ENCODE measurements at regions not wholly inside any gene's neighbourhood (a gene's known extent, or its start where the extent isn't known, plus 50 kb on each side); places are given as distances from the start of the nearest gene placed in this dataset.

DNA sequence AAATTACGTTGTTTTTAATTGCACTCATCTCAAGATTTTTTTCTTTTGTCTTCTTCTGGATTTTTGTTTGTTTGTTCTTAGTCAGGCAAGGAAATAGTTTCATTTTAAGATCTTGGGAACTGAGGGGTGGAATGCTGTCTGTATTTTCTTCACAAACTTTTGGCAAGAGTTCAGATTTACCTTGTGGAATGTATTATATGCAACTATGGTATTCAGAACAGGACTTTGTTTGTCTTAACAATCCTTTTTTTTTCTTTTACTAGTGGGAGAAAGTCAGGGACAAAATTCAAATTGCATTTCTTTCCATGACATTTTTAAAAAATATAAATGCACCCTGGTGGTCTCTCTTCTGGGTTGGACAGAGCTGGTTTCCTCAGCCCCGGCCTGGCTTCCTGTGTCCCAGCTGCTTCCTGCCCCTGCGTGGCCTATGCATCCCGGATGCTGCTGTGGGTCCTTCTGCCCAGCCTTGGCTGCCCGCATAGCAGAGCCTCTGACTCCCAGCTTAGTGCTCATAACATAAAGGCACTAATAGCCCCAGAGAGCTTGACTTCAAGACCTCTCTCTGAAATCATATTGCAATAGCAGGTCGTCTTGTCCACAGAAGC, 520.7 kb downstream of the QKI start:
- Histone ChIP-seq H3K9ac (ENCODE audit: low read length) (no peak overlapping the region), H3K4me2 (ENCODE audit: low read depth, low read length) (no peak overlapping the region), H3K4me1 (ENCODE audit: low read length) (no peaks in the 10 kb centered on the region), H3K79me2 (ENCODE audit: low read length) (no peaks in the 10 kb centered on the region), H2AFZ (ENCODE audit: low read length) (no peak overlapping the region), H3F3A (ENCODE audit: insufficient read depth, low read length) (no peaks in the 10 kb centered on the region), H3K9me2 (replicated peaks; ENCODE audit: insufficient read depth, low read length) (no peaks in the 10 kb centered on the region), H4K20me1 (ENCODE audit: insufficient read depth, low read length) (no peaks in the 10 kb centered on the region), H3K27ac (ENCODE audit: low read length) (no peak overlapping the region), H3K9me3 (replicated peaks; ENCODE audit: insufficient read depth, low read length) (no peaks in the 10 kb centered on the region), H3K27me3 (replicated peaks; ENCODE audit: insufficient read depth, low read length) (no peaks in the 10 kb centered on the region), H3K36me3 (replicated peaks; ENCODE audit: insufficient read depth, low read length) (no peaks in the 10 kb centered on the region), H3K4me3 (ENCODE audit: low read length) (no peak overlapping the region)
- TF ChIP-seq CTCF (IDR thresholded peaks at IDR 0.05; ENCODE audit: low read length) (no peak), EZH2 (optimal IDR thresholded peaks at IDR 0.05; ENCODE audit: low read depth, low read length) (no peak), EZH2phosphoT487 (IDR thresholded peaks at IDR 0.05; ENCODE audit: low read length) (no peak)
- no peak for DNase-seq

GRCh38 chr6:163930012-163930411, 515.5 kb downstream of the QKI start:
- Histone ChIP-seq H3F3A (ENCODE audit: insufficient read depth, low read length) (no peaks in the 10 kb centered on the region), H3K79me2 (ENCODE audit: low read length) (no peaks in the 10 kb centered on the region), H3K9me3 (replicated peaks; ENCODE audit: insufficient read depth, low read length) (no peaks in the 10 kb centered on the region), H3K4me1 (ENCODE audit: low read length) (no peaks in the 10 kb centered on the region), H2AFZ (ENCODE audit: low read length) (no peak overlapping the region), H3K9me2 (replicated peaks; ENCODE audit: insufficient read depth, low read length) (no peaks in the 10 kb centered on the region), H3K4me3 (ENCODE audit: low read length) (no peak overlapping the region), H4K20me1 (ENCODE audit: insufficient read depth, low read length) (no peaks in the 10 kb centered on the region), H3K9ac (ENCODE audit: low read length) (no peak overlapping the region), H3K27me3 (replicated peaks; ENCODE audit: insufficient read depth, low read length) (no peaks in the 10 kb centered on the region), H3K36me3 (replicated peaks; ENCODE audit: insufficient read depth, low read length) (no peaks in the 10 kb centered on the region), H3K27ac (ENCODE audit: low read length) (no peak overlapping the region), H3K4me2 (ENCODE audit: low read depth, low read length) (no peak overlapping the region)
- DNase-seq = no peak
- no peak for TF ChIP-seq EZH2 (optimal IDR thresholded peaks at IDR 0.05; ENCODE audit: low read depth, low read length)
- no peak for TF ChIP-seq EZH2phosphoT487 (IDR thresholded peaks at IDR 0.05; ENCODE audit: low read length)
- TF ChIP-seq CTCF (IDR thresholded peaks at IDR 0.05; ENCODE audit: low read length) = no peak

GRCh38 chr6:163929538-163929937, 515.0 kb downstream of the QKI start:
- Histone ChIP-seq H3K4me3 (ENCODE audit: low read length) (no peak overlapping the region), H3K27me3 (replicated peaks; ENCODE audit: insufficient read depth, low read length) (no peaks in the 10 kb centered on the region), H3K9me2 (replicated peaks; ENCODE audit: insufficient read depth, low read length) (no peaks in the 10 kb centered on the region), H3K9me3 (replicated peaks; ENCODE audit: insufficient read depth, low read length) (no peaks in the 10 kb centered on the region), H3K9ac (ENCODE audit: low read length) (no peak overlapping the region), H3K4me2 (ENCODE audit: low read depth, low read length) (no peak overlapping the region), H3K27ac (ENCODE audit: low read length) (no peak overlapping the region), H3K79me2 (ENCODE audit: low read length) (no peaks in the 10 kb centered on the region), H3K36me3 (replicated peaks; ENCODE audit: insufficient read depth, low read length) (no peaks in the 10 kb centered on the region), H4K20me1 (ENCODE audit: insufficient read depth, low read length) (no peaks in the 10 kb centered on the region), H2AFZ (ENCODE audit: low read length) (no peak overlapping the region), H3K4me1 (ENCODE audit: low read length) (no peaks in the 10 kb centered on the region), H3F3A (ENCODE audit: insufficient read depth, low read length) (no peaks in the 10 kb centered on the region)
- DNase-seq = no peak
- no peak for TF ChIP-seq EZH2phosphoT487 (IDR thresholded peaks at IDR 0.05; ENCODE audit: low read length)
- TF ChIP-seq CTCF (IDR thresholded peaks at IDR 0.05; ENCODE audit: low read length) = no peak
- TF ChIP-seq EZH2 (optimal IDR thresholded peaks at IDR 0.05; ENCODE audit: low read depth, low read length) = no peak

All from MM.1S (cell line).